GM12872 (cell line): ENCODE measurements at regions not wholly inside any gene's neighbourhood (a gene's known extent, or its start where the extent isn't known, plus 50 kb on each side); places are given as distances from the start of the nearest gene placed in this dataset.

ENCODE experiments used
- CTCF ChIP-seq: IDR thresholded peaks from 3 replicates; pipeline ENCODE4 v1.5.1; 2011; ENCODE audit warnings: low read depth, mild to moderate bottlenecking, low read length, moderate library complexity; ENCODE audit not compliant: insufficient read depth

DNA sequence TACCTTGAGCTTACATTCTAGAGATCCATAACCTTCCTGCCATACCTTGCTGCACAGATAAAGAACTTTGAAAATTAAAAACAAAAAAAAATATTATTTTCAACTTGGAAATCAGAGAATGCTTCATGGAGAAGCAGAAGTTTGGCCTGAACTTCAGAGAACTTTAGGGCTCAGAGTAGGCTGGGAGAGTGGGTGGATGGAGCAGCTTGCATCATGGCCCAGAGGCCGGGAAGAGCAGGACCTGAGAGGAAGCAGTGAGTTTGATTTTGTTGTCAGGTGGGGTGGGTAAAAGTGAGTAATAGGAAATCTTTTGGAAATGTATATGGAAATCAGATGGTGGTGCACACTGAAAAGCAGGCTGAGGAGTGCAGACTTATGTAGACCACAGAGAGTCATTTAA lies 228.5 kb upstream of the KRR1 start:
- no peak for TF ChIP-seq CTCF

- no peak for TF ChIP-seq CTCF
Measured at GRCh38 chr12:75738486-75738885, 227.1 kb upstream of the KRR1 start.

GRCh38 chr12:75735853-75736252 lies 224.4 kb upstream of the KRR1 start:
- TF ChIP-seq CTCF = no peak

- TF ChIP-seq CTCF = no peak
Measured at GRCh38 chr12:75728826-75729225, 217.4 kb upstream of the KRR1 start.

DNA sequence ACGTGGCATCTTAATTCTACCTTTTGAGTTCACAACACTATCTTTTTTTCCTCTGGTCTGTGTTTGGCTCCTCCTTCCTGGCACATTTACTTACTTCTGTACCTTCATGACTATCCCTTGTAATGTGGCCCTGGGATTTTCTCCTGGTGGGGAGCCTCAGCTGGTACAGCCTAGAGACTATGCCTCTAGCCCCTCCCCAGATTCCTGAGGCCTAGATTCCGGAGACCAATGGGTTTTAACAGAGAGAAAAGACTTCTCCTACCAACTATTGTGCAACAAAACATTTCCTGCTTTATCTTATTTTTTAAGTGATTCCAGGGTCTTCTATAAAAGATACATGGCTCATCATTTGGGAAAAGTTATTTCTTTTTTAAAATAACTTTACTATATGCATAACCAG lies 216.2 kb upstream of the KRR1 start:
- no peak for TF ChIP-seq CTCF

GRCh38 chr12:75725521-75726111 lies 214.2 kb upstream of the KRR1 start:
- no peak for TF ChIP-seq CTCF

DNA sequence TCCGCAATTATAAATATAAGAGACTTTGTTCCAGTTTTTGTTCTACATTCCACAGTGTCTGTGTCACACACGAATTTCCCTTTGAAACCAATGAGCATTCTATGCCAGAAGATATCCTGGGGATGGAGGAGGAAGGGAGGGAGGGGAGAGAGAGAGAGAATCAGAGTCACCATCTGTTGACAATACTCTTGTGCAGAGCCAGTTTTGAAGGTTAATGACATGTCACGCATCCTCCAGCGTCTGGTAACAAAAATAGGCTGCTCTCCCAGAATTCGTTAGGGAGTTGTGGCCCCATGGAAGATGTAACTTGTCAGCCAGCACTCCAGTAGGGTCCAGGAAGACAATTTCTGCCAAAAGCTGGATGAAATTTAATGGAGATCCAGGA lies 213.5 kb upstream of the KRR1 start:
- no peak for TF ChIP-seq CTCF
